HEK293 (cell line): ENCODE measurements at regions not wholly inside any gene's neighbourhood (a gene's known extent, or its start where the extent isn't known, plus 50 kb on each side); places are given as distances from the start of the nearest gene placed in this dataset.

Experiments used
- CTCF ChIA-PET: fragments of 350-600 bp; formaldehyde crosslinking; extraction: SDS; loops from one replicate; lab custom pipeline; 2021; ENCODE audit warnings: antibody characterized with exemption; lab: Yijun Ruan, JAX
- POLR2A ChIA-PET: fragments of 300-600 bp; formaldehyde crosslinking; extraction: SDS; loops from one replicate; lab custom pipeline; 2020; ENCODE audit warnings: antibody characterized with exemption, inconsistent platforms; lab: Yijun Ruan, JAX
- H3K27ac ChIP-seq: fragments of 200-500 bp; sonication (Bioruptor generic); 2 replicates; pipeline ENCODE4 v1.5.1; 2014; ENCODE audit warnings: low read depth, low read length, control low read depth, inconsistent platforms; ENCODE audit errors: extremely low read depth
- H3K36me3 ChIP-seq, 2 experiments: fragments of 200-500 bp in 1 of 2; sonication (Bioruptor generic) in 1 of 2; 1 replicate in 1 of 2; 2 replicates in 1 of 2; pipeline ENCODE4 v1.5.1; 2014 to 2017; ENCODE audit warnings: inconsistent platforms in 2 of 2, low read length in 2 of 2; ENCODE audit not compliant: control insufficient read depth in 2 of 2, insufficient read depth in 1 of 2
- H3K4me1 ChIP-seq: fragments of 200-500 bp; sonication (Bioruptor generic); 2 replicates; pipeline ENCODE4 v1.5.1; 2014; ENCODE audit warnings: mild to moderate bottlenecking, low read length, inconsistent platforms; ENCODE audit not compliant: control insufficient read depth, insufficient read depth
- H3K4me3 ChIP-seq: 2 replicates; pipeline ENCODE4 v1.5.1; 2011; ENCODE audit warnings: low read depth, mild to moderate bottlenecking, control low read depth, low read length, moderate library complexity
- H3K9me3 ChIP-seq: fragments of 200-500 bp; sonication (Bioruptor generic); 2 replicates; pipeline ENCODE4 v1.5.1; 2014; ENCODE audit warnings: low read depth, low read length, inconsistent platforms; ENCODE audit not compliant: control insufficient read depth, insufficient read depth
- HOXC10 ChIP-seq: sonication (generic); formaldehyde crosslinking; IDR thresholded peaks from 2 replicates; pipeline ENCODE4 v1.8.1; 2023; ENCODE audit warnings: mild to moderate bottlenecking, missing genetic modification reagents
- HOXD13 ChIP-seq: sonication (generic); formaldehyde crosslinking; IDR thresholded peaks from 2 replicates; pipeline ENCODE4 v1.8.0; 2022; ENCODE audit warnings: missing genetic modification reagents, borderline replicate concordance
- MYNN ChIP-seq: fragments of 450-650 bp; formaldehyde crosslinking; IDR thresholded peaks from 2 replicates; pipeline ENCODE4 v1.5.1; 2016; ENCODE audit warnings: missing biosample characterization, missing genetic modification characterization, borderline replicate concordance
- SALL2 ChIP-seq: fragments of 450-650 bp; formaldehyde crosslinking; IDR thresholded peaks from 2 replicates; pipeline ENCODE4 v1.5.0; 2017; ENCODE audit warnings: missing biosample characterization, mild to moderate bottlenecking, missing genetic modification characterization, borderline replicate concordance
- TCF7L2 ChIP-seq: IDR thresholded peaks from 2 replicates; pipeline ENCODE4 v1.6.1; 2011; ENCODE audit warnings: low read depth, mild to moderate bottlenecking, inconsistent platforms, low read length, moderate library complexity, borderline replicate concordance
- YY2 ChIP-seq: fragments of 450-650 bp; formaldehyde crosslinking; IDR thresholded peaks from 2 replicates; pipeline ENCODE4 v1.5.1; 2016; ENCODE audit warnings: missing biosample characterization, missing genetic modification characterization
- ZBTB11 ChIP-seq: fragments of 450-650 bp; formaldehyde crosslinking; conservative IDR thresholded peaks from 2 replicates; pipeline ENCODE4 v1.5.1; 2016; ENCODE audit warnings: low read depth, missing biosample characterization, missing genetic modification characterization
- ZBTB48 ChIP-seq: fragments of 450-650 bp; formaldehyde crosslinking; IDR thresholded peaks from 2 replicates; pipeline ENCODE4 v1.5.1; 2016; ENCODE audit warnings: missing biosample characterization, missing genetic modification characterization
- ZBTB8A ChIP-seq: fragments of 450-650 bp; formaldehyde crosslinking; IDR thresholded peaks from 2 replicates; pipeline ENCODE4 v1.5.1; 2016; ENCODE audit warnings: missing biosample characterization, missing genetic modification characterization
- ZNF112 ChIP-seq: fragments of 450-650 bp; formaldehyde crosslinking; IDR thresholded peaks from 2 replicates; pipeline ENCODE4 v1.5.0; 2017; ENCODE audit warnings: missing biosample characterization, missing genetic modification characterization
- ZNF169 ChIP-seq: fragments of 450-650 bp; formaldehyde crosslinking; IDR thresholded peaks from 2 replicates; pipeline ENCODE4 v1.5.1; 2016; ENCODE audit warnings: missing biosample characterization, missing genetic modification characterization
- ZNF174 ChIP-seq: fragments of 450-650 bp; formaldehyde crosslinking; IDR thresholded peaks from 2 replicates; pipeline ENCODE4 v1.5.0; 2017; ENCODE audit warnings: missing biosample characterization, mild to moderate bottlenecking, missing genetic modification characterization
- ZNF350 ChIP-seq: fragments of 450-650 bp; formaldehyde crosslinking; IDR thresholded peaks from 2 replicates; pipeline ENCODE4 v1.5.0; 2017; ENCODE audit warnings: missing biosample characterization, mild to moderate bottlenecking, missing genetic modification characterization
- ZNF366 ChIP-seq: fragments of 450-650 bp; formaldehyde crosslinking; conservative IDR thresholded peaks from 2 replicates; pipeline ENCODE4 v1.5.1; 2016; ENCODE audit warnings: missing biosample characterization, missing genetic modification characterization
- ZNF394 ChIP-seq: fragments of 450-650 bp; formaldehyde crosslinking; IDR thresholded peaks from 2 replicates; pipeline ENCODE4 v1.5.1; 2016; ENCODE audit warnings: missing biosample characterization, missing genetic modification characterization, mild to moderate bottlenecking, moderate library complexity, borderline replicate concordance
- ZNF521 ChIP-seq: fragments of 450-650 bp; formaldehyde crosslinking; IDR thresholded peaks from 2 replicates; pipeline ENCODE4 v1.5.1; 2017; ENCODE audit warnings: missing biosample characterization, mild to moderate bottlenecking, missing genetic modification characterization
- ZNF610 ChIP-seq: fragments of 450-650 bp; formaldehyde crosslinking; IDR thresholded peaks from 2 replicates; pipeline ENCODE4 v1.5.1; 2016; ENCODE audit warnings: missing biosample characterization, missing genetic modification characterization, borderline replicate concordance
- ZNF664 ChIP-seq: fragments of 450-650 bp; formaldehyde crosslinking; IDR thresholded peaks from 2 replicates; pipeline ENCODE4 v1.5.1; 2016; ENCODE audit warnings: missing biosample characterization, missing genetic modification characterization
- ZNF677 ChIP-seq: fragments of 450-650 bp; IDR thresholded peaks from 2 replicates; pipeline ENCODE4 v1.5.0; 2018; ENCODE audit warnings: missing biosample characterization, mild to moderate bottlenecking, missing genetic modification characterization, moderate library complexity
- ZNF701 ChIP-seq: fragments of 450-650 bp; formaldehyde crosslinking; IDR thresholded peaks from 2 replicates; pipeline ENCODE4 v1.5.1; 2016; ENCODE audit warnings: missing biosample characterization, missing genetic modification characterization
- ZNF837 ChIP-seq: fragments of 450-650 bp; formaldehyde crosslinking; IDR thresholded peaks from 2 replicates; pipeline ENCODE4 v1.5.1; 2016; ENCODE audit warnings: missing biosample characterization, missing genetic modification characterization
- TF ChIP-seq, protein P1 (sequence below): fragments of 450-650 bp; formaldehyde crosslinking; IDR thresholded peaks from 2 replicates; pipeline ENCODE4 v1.5.1; 2016; ENCODE audit warnings: missing biosample characterization, missing genetic modification characterization
- TF ChIP-seq, protein P2 (sequence below): fragments of 450-650 bp; formaldehyde crosslinking; IDR thresholded peaks from 2 replicates; pipeline ENCODE4 v1.5.1; 2016; ENCODE audit warnings: missing biosample characterization, missing genetic modification characterization
- TF ChIP-seq, protein P3 (sequence below): fragments of 450-650 bp; formaldehyde crosslinking; IDR thresholded peaks from 2 replicates; pipeline ENCODE4 v1.5.1; 2016; ENCODE audit warnings: missing biosample characterization, missing genetic modification characterization
- TF ChIP-seq, protein P4 (sequence below): fragments of 450-650 bp; formaldehyde crosslinking; IDR thresholded peaks from 2 replicates; pipeline ENCODE4 v1.5.1; 2016; ENCODE audit warnings: missing biosample characterization, missing genetic modification characterization

- Histone ChIP-seq H3K4me3 (no peak overlapping the region), H3K27ac (no peak overlapping the region), H3K9me3 (no peaks in the 10 kb centered on the region), H3K36me3 (no peaks in the 10 kb centered on the region), H3K4me1 (no peaks in the 10 kb centered on the region)
- ChIA-PET CTCF (no interaction called here), POLR2A (interaction anchor here (0.5 to 0.7 kb wide), 2 partner anchors 150 to 499 kb away, joined by 3 read pairs; partner anchors contain the start of gene SPRY4)
- TF ChIP-seq YY2 (tag by site-specific recombination) (no peak), ZBTB48 (tag by site-specific recombination) (no peak), HOXC10 (no peak), ZBTB8A (no peak), ZNF677 (tag by site-specific recombination) (no peak), HOXD13 (no peak), ZNF174 (no peak), ZNF701 (tag by site-specific recombination) (no peak), ZNF610 (no peak), MYNN (tag by site-specific recombination) (no peak), ZNF394 (tag by site-specific recombination) (no peak), ZNF664 (tag by site-specific recombination) (no peak), ZNF837 (tag by site-specific recombination) (no peak), ZNF521 (tag by site-specific recombination) (no peak)
- TF ChIP-seq, protein P1, sequence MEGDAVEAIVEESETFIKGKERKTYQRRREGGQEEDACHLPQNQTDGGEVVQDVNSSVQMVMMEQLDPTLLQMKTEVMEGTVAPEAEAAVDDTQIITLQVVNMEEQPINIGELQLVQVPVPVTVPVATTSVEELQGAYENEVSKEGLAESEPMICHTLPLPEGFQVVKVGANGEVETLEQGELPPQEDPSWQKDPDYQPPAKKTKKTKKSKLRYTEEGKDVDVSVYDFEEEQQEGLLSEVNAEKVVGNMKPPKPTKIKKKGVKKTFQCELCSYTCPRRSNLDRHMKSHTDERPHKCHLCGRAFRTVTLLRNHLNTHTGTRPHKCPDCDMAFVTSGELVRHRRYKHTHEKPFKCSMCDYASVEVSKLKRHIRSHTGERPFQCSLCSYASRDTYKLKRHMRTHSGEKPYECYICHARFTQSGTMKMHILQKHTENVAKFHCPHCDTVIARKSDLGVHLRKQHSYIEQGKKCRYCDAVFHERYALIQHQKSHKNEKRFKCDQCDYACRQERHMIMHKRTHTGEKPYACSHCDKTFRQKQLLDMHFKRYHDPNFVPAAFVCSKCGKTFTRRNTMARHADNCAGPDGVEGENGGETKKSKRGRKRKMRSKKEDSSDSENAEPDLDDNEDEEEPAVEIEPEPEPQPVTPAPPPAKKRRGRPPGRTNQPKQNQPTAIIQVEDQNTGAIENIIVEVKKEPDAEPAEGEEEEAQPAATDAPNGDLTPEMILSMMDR (tag by site-specific recombination): no peak
- TF ChIP-seq, protein P2, sequence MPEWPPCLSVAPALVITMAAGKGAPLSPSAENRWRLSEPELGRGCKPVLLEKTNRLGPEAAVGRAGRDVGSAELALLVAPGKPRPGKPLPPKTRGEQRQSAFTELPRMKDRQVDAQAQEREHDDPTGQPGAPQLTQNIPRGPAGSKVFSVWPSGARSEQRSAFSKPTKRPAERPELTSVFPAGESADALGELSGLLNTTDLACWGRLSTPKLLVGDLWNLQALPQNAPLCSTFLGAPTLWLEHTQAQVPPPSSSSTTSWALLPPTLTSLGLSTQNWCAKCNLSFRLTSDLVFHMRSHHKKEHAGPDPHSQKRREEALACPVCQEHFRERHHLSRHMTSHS (tag by site-specific recombination): no peak
- TF ChIP-seq, protein P3, sequence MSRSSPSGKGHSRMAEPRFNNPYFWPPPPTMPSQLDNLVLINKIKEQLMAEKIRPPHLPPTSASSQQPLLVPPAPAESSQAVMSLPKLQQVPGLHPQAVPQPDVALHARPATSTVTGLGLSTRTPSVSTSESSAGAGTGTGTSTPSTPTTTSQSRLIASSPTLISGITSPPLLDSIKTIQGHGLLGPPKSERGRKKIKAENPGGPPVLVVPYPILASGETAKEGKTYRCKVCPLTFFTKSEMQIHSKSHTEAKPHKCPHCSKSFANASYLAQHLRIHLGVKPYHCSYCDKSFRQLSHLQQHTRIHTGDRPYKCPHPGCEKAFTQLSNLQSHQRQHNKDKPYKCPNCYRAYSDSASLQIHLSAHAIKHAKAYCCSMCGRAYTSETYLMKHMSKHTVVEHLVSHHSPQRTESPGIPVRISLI (tag by site-specific recombination): no peak
These were observed 150.3 kb upstream of the SPRY4 start for GRCh38 chr5:142475102-142475513.

GRCh38 chr5:142474431-142475094 is 149.7 kb upstream of the SPRY4 start:
- Histone ChIP-seq H3K27ac (no peak overlapping the region), H3K4me1 (no peaks in the 10 kb centered on the region)
- TF ChIP-seq ZNF350 (tag by site-specific recombination): no peak
- no peak for TF ChIP-seq ZNF112 (tag by site-specific recombination)
- TF ChIP-seq, all 188 proteins: peak for 0
- ChIA-PET POLR2A (interaction anchor here (0.7 kb wide), 1 partner anchor 150 kb away, joined by 3 read pairs; the partner anchor contains the start of gene SPRY4), CTCF (interaction anchor here (1.2 kb wide), 1 partner anchor 75 kb away, joined by 3 read pairs; no protein-coding TSS in a partner anchor)
- Histone ChIP-seq H3K9me3 (no peaks in the 10 kb centered on the region), H3K4me3 (no peak overlapping the region), H3K36me3 (no peaks in the 10 kb centered on the region)

- no peak overlapping the region for H3K4me3 ChIP-seq
- POLR2A ChIA-PET: no interaction called here
- no peaks in the 10 kb centered on the region for H3K36me3 ChIP-seq
- no peaks in the 10 kb centered on the region for H3K4me1 ChIP-seq
- CTCF ChIA-PET: no interaction called here
- H3K27ac ChIP-seq: no peak overlapping the region
- no peaks in the 10 kb centered on the region for H3K9me3 ChIP-seq
- TF ChIP-seq TCF7L2 (no peak), ZNF677 (tag by site-specific recombination) (no peak), ZNF366 (no peak), ZBTB11 (tag by site-specific recombination) (no peak), ZNF169 (tag by site-specific recombination) (no peak), SALL2 (no peak)
- TF ChIP-seq, protein P4, sequence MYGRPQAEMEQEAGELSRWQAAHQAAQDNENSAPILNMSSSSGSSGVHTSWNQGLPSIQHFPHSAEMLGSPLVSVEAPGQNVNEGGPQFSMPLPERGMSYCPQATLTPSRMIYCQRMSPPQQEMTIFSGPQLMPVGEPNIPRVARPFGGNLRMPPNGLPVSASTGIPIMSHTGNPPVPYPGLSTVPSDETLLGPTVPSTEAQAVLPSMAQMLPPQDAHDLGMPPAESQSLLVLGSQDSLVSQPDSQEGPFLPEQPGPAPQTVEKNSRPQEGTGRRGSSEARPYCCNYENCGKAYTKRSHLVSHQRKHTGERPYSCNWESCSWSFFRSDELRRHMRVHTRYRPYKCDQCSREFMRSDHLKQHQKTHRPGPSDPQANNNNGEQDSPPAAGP: no peak
These were observed 148.2 kb upstream of the SPRY4 start for GRCh38 chr5:142473038-142473437.
